HepG2 (cell line): ENCODE measurements at regions not wholly inside any gene's neighbourhood (a gene's known extent, or its start where the extent isn't known, plus 50 kb on each side); places are given as distances from the start of the nearest gene placed in this dataset.

ENCODE experiments used
- ATAC-seq: fragments of 200-7000 bp; cut with Tn5 transposase; 3 replicates; pipeline ENCODE4 v1.9.1; 2020; ENCODE audit warnings: mild to moderate bottlenecking, moderate library complexity
- BruUV-seq: library from RNA; stranded (reverse); fragments of 400-500 nt; replicated peaks from 2 replicates; lab custom pipeline; 2021; lab: Mats Ljungman, UMichigan
- CTCF ChIA-PET: fragments of 300-600 bp; formaldehyde crosslinking; extraction: SDS; loops from one replicate; lab custom pipeline; 2021; ENCODE audit warnings: low total read pairs, inconsistent platforms, low intra/inter-chr PET ratio; lab: Yijun Ruan, JAX
- POLR2A ChIA-PET: fragments of 350-600 bp; sonication (Branson Sonifier 250); formaldehyde crosslinking; loops from one replicate; lab custom pipeline; 2020; ENCODE audit warnings: antibody characterized with exemption, inconsistent platforms; lab: Yijun Ruan, JAX
- DNase-seq: peaks from one replicate; pipeline ENCODE4 v3.0.0-alpha.2; 2015; ENCODE audit warnings: low spot score
- FAIRE-seq: peaks from 3 replicates; lab custom pipeline; 2011; peaks lifted over from hg19 to GRCh38; lab: Jason Lieb, UNC
- H2AFZ ChIP-seq: one replicate; pipeline ENCODE4 v1.6.1; 2011; ENCODE audit warnings: low read length, inconsistent platforms
- H3K27ac ChIP-seq: fragments of 300-600 bp; 3 replicates; pipeline ENCODE4 v1.8.0; 2011; ENCODE audit warnings: mixed run types, mild to moderate bottlenecking, mixed read lengths, low read length, inconsistent platforms; ENCODE audit not compliant: insufficient read depth; ENCODE audit errors: extremely low read length
- H3K27me3 ChIP-seq, 2 experiments: fragments of 200-600 bp in 1 of 2; 2 replicates in 1 of 2; 3 replicates in 1 of 2; pipeline versions ENCODE4 v1.6.0 to v1.8.0; 2011; ENCODE audit warnings: low read length in 2 of 2, mild to moderate bottlenecking in 2 of 2, moderate library complexity in 2 of 2, inconsistent platforms in 1 of 2; ENCODE audit not compliant: insufficient read depth in 2 of 2, control insufficient read depth in 1 of 2
- H3K36me3 ChIP-seq, 2 experiments: fragments of 200-600 bp in 1 of 2; replicated peaks in 1 of 2; 2 replicates in 1 of 2; 3 replicates in 1 of 2; pipeline versions ENCODE4 v1.5.1 to v1.8.0; 2011; ENCODE audit warnings: low read length in 2 of 2, inconsistent platforms in 1 of 2; ENCODE audit not compliant: insufficient read depth in 2 of 2, control insufficient read depth in 1 of 2
- H3K4me1 ChIP-seq: 2 replicates; pipeline ENCODE4 v1.5.1; 2012; ENCODE audit warnings: low read length, inconsistent platforms; ENCODE audit not compliant: insufficient read depth
- H3K4me2 ChIP-seq: 2 replicates; pipeline ENCODE4 v1.6.0; 2011; ENCODE audit warnings: low read depth, low read length, inconsistent platforms
- H3K4me3 ChIP-seq, 3 experiments: fragments of 200-600 bp in 1 of 3; sonication (generic), shearing (Covaris generic) in 1 of 3; replicated peaks in 1 of 3; 2 replicates each; pipeline ENCODE4 v1.5.1; 2011 to 2016; ENCODE audit warnings: low read length in 3 of 3, inconsistent platforms in 2 of 3, low read depth in 2 of 3, mild to moderate bottlenecking in 2 of 3, control low read depth in 1 of 3, mixed read lengths in 1 of 3; ENCODE audit not compliant: insufficient read depth in 1 of 3
- H3K79me2 ChIP-seq: one replicate; pipeline ENCODE4 v1.6.1; 2011; ENCODE audit warnings: low read length, inconsistent platforms; ENCODE audit not compliant: insufficient read depth
- H3K9ac ChIP-seq: 2 replicates; pipeline ENCODE4 v1.6.0; 2011; ENCODE audit warnings: mild to moderate bottlenecking, low read depth, low read length, inconsistent platforms; ENCODE audit not compliant: insufficient read depth
- H3K9me3 ChIP-seq: 2 replicates; pipeline ENCODE4 v1.5.1; 2012; ENCODE audit warnings: mild to moderate bottlenecking, low read length
- H4K20me1 ChIP-seq: 2 replicates; pipeline ENCODE4 v1.6.0; 2011; ENCODE audit warnings: inconsistent platforms, mild to moderate bottlenecking, low read length, moderate library complexity; ENCODE audit not compliant: insufficient read depth
- ARNT ChIP-seq: fragments of 450-650 bp; IDR thresholded peaks from 2 replicates; pipeline ENCODE4 v1.6.1; 2017
- HMGXB3 ChIP-seq: sonication (generic); formaldehyde crosslinking; IDR thresholded peaks from 2 replicates; pipeline ENCODE4 v1.4.0; 2020; ENCODE audit warnings: missing genetic modification reagents, borderline replicate concordance
- HNF4G ChIP-seq, 2 experiments: sonication (generic) in 1 of 2; formaldehyde crosslinking in 1 of 2; IDR thresholded peaks; 2 replicates each; pipeline versions ENCODE4 v1.4.0 to v1.6.1; 2011 to 2020; ENCODE audit warnings: borderline replicate concordance in 2 of 2, low read depth in 2 of 2, mild to moderate bottlenecking in 2 of 2, low read length in 1 of 2, missing genetic modification reagents in 1 of 2, moderate library complexity in 1 of 2
- JUN ChIP-seq: sonication (generic); formaldehyde crosslinking; IDR thresholded peaks from 2 replicates; pipeline ENCODE4 v1.4.0; 2020; ENCODE audit warnings: mild to moderate bottlenecking, missing genetic modification reagents
- KAT8 ChIP-seq: IDR thresholded peaks from 2 replicates; pipeline ENCODE4 v1.6.1; 2016; ENCODE audit warnings: missing genetic modification reagents, missing compliant biosample characterization
- MED13 ChIP-seq: sonication (generic); formaldehyde crosslinking; IDR thresholded peaks from 2 replicates; pipeline ENCODE4 v1.5.0; 2020; ENCODE audit warnings: missing genetic modification reagents
- MYNN ChIP-seq: sonication (generic); formaldehyde crosslinking; IDR thresholded peaks from 2 replicates; pipeline ENCODE4 v1.4.0; 2020; ENCODE audit warnings: mild to moderate bottlenecking, low read depth, missing genetic modification reagents
- PATZ1 ChIP-seq: sonication (generic); formaldehyde crosslinking; IDR thresholded peaks from 2 replicates; pipeline ENCODE4 v1.4.0; 2020; ENCODE audit warnings: missing genetic modification reagents
- PRDM4 ChIP-seq: sonication (generic); formaldehyde crosslinking; IDR thresholded peaks from 2 replicates; pipeline ENCODE4 v1.9.0; 2021; ENCODE audit warnings: missing genetic modification reagents, borderline replicate concordance
- ZBTB4 ChIP-seq: sonication (generic); formaldehyde crosslinking; IDR thresholded peaks from 2 replicates; pipeline ENCODE4 v1.4.0; 2020; ENCODE audit warnings: missing genetic modification reagents, mild to moderate bottlenecking, borderline replicate concordance
- ZMYM2 ChIP-seq: sonication (generic); formaldehyde crosslinking; IDR thresholded peaks from 2 replicates; pipeline ENCODE4 v1.8.0; 2022; ENCODE audit warnings: mild to moderate bottlenecking, missing genetic modification reagents
- ZNF44 ChIP-seq: sonication (generic); formaldehyde crosslinking; IDR thresholded peaks from 2 replicates; pipeline ENCODE4 v1.5.1; 2020; ENCODE audit warnings: mild to moderate bottlenecking, missing genetic modification reagents
- ZNF652 ChIP-seq: IDR thresholded peaks from 2 replicates; pipeline ENCODE4 v1.6.1; 2016; ENCODE audit warnings: low read depth, borderline replicate concordance
- WGBS: methylation state at CpG from one replicate; pipeline ENCODE4 v1.1.6; 2017; ENCODE audit warnings: low lambda C conversion rate; 5-methylcytosine and 5-hydroxymethylcytosine counted together
- in situ Hi-C: cut with HindIII; loops from 2 replicates; pipeline ENCODE4 v1.10.0; 2017; ENCODE audit warnings: low pct_unique_long_range_greater_than_20kb; ENCODE audit not compliant: extremely low pct_ligation_motif_present
- intact Hi-C: fragments of 100-400 bp; cut with micrococcal nuclease; formaldehyde crosslinking; loops from one replicate; pipeline ENCODE4 v1.10.0; 2022; ENCODE audit not compliant: unreplicated experiment

GRCh38 chr17:63270610-63271009 lies 175.5 kb downstream of the CYB561 start:
- Histone ChIP-seq H2AFZ (no peak overlapping the region), H3K4me2 (no peak overlapping the region), H3K9me3 (no peaks in the 10 kb centered on the region), H3K4me3 (no peak overlapping the region), H3K79me2 (no peaks in the 10 kb centered on the region), H3K4me1 (no peaks in the 10 kb centered on the region), H3K9ac (no peak overlapping the region), H4K20me1 (no peaks in the 10 kb centered on the region), H3K27ac (no peak overlapping the region), H3K36me3 (no peaks in the 10 kb centered on the region), H3K27me3 (no peaks in the 10 kb centered on the region)
- BruUV-seq, result no TSS peak
- 46% methylated on average over 3 of the region's 3 CpGs for WGBS
- no peak for ATAC-seq
- no peak for FAIRE-seq
- CTCF ChIA-PET, result no interaction called here
- POLR2A ChIA-PET, result no interaction called here
- DNase-seq, result no peak
- intact Hi-C loops, result loop anchor here (10.0 kb wide), 1 partner anchor 1656 kb away; no protein-coding TSS in a partner anchor
- in situ Hi-C loops, result no loop called here
- TF ChIP-seq JUN (CRISPR knock-in tag) (no peak), HNF4G (IDR thresholded peaks at IDR 0.05; ENCODE audit: borderline replicate concordance, low read depth, low read length) (no peak), HNF4G (CRISPR knock-in tag; IDR thresholded peaks at IDR 0.05; ENCODE audit: borderline replicate concordance, low read depth) (no peak), HMGXB3 (CRISPR knock-in tag) (no peak), PRDM4 (CRISPR knock-in tag) (no peak), ZMYM2 (CRISPR knock-in tag) (no peak), ZNF44 (CRISPR knock-in tag) (no peak), PATZ1 (CRISPR knock-in tag) (no peak), KAT8 (CRISPR knock-in tag) (no peak), ARNT (no peak), ZBTB4 (CRISPR knock-in tag) (no peak), MYNN (CRISPR knock-in tag) (no peak), ZNF652 (CRISPR knock-in tag) (no peak), MED13 (CRISPR knock-in tag) (no peak)
